C4-2B (cell line): ENCODE measurements at regions not wholly inside any gene's neighbourhood (a gene's known extent, or its start where the extent isn't known, plus 50 kb on each side); places are given as distances from the start of the nearest gene placed in this dataset.

Experiments
- CTCF ChIP-seq: fragments of 450-650 bp; conservative IDR thresholded peaks from 2 replicates; pipeline ENCODE4 v1.5.1; 2017; ENCODE audit warnings: mild to moderate bottlenecking
- ZFX ChIP-seq: fragments of 450-650 bp; IDR thresholded peaks from 2 replicates; pipeline ENCODE4 v1.6.1; 2017

- TF ChIP-seq CTCF (no peak), ZFX (no peak)
Measured at GRCh38 chr4:12270546-12270945, 841.9 kb upstream of the HS3ST1 start.
